GM21390 (cell line): ENCODE measurements at regions not wholly inside any gene's neighbourhood (a gene's known extent, or its start where the extent isn't known, plus 50 kb on each side); places are given as distances from the start of the nearest gene placed in this dataset.

Experiments used
- ATAC-seq: cut with Tn5 transposase; IDR thresholded peaks from one replicate; pipeline ENCODE4 v1.9.1; 2021; ENCODE audit not compliant: unreplicated experiment

DNA sequence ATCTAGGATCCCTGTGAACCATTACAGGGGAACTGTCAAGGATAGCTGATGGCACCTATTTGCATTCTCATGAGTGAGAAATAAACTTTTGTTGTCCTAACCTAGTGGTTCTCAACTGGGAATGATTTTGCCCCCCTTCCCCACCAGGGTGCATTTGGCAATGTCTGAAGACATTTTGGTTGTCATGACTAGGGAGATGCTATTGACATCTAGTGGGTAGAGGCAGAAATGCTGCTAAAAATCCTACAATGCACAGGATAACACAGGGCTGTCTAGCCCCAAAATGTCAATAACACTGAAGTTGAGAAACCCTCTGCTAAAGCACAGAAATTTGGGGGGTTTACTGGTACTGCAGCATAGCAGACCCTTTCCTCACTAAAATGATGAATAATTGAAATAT is 140.9 kb upstream of the SRRM4 start:
- ATAC-seq: no peak

DNA sequence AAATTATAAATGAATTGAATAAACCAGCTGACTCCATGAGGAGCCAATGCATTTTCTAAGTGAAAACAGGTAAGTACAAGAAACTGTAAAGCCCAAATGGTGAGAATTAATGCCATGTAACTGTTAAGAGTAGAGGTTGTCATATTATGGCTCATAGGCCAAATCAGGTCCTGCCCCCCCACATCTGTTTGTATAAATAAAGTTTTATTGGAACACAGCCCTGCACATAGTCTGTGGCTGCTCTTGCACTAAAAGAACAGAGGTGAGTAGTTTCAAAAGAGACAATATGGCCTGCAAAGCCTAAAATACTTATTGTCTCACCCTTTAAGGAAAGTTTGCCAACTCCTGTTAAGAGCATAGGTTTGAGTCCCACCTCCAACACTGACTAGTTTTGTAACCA is 140.5 kb upstream of the SRRM4 start:
- ATAC-seq: no peak

DNA sequence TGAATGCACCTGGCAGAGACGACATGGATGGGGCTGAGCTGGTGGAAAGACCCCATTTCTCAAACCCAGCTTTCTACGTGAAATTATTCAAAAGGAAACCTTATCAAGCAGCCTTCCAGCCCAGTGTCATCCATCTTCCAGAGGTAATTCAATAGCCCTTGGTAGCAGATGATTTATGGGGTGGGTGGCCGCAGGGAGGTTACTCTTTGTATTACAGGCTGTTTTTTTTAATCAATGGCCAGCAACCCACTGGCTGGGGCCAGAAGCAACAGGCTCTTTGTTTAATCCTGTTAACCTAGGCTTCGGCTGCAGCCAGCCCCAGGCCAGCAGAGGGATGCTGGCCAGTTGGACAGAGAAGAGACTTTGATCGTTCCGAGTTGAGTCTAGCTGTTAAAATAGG is 139.8 kb upstream of the SRRM4 start:
- ATAC-seq: no peak

DNA sequence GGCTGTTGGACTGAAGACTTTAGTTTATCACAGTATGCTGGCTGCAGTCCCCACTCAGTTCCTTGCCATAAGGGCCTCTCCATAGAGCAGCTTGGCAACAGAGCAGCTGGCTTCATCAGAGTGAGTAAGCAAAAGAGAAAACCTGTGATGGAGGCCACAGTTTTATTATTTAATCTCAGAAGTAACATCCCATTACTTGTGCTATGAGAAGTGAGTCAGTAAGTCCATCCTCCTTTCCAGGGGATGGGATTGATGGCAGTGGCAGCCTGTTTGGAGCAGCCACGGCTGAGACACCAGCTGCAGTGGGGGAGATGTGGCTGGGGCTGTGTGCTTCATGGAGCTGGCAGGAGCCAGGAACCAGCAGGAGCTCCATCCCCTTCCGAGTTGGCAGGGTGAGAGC is 138.5 kb upstream of the SRRM4 start:
- no peak for ATAC-seq

DNA sequence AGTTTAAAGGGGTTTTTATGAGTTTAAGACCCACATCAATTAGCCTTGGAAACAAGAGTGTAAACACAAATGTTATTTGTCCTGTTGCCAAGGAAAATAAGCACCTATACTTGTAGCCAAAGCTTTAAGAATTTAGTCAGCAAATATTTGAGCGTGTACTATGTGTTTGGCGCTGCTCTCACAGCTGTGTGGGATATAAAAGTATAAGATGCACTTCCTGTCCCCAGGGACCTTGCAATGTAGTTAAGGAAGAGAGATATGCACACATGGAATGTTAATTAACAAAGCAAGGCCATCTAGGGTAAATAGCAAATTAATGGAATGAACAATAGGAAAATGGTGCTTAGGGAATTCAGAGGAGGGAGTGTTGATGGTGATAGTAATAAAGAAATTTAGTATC is 134.9 kb upstream of the SRRM4 start:
- ATAC-seq: no peak

DNA sequence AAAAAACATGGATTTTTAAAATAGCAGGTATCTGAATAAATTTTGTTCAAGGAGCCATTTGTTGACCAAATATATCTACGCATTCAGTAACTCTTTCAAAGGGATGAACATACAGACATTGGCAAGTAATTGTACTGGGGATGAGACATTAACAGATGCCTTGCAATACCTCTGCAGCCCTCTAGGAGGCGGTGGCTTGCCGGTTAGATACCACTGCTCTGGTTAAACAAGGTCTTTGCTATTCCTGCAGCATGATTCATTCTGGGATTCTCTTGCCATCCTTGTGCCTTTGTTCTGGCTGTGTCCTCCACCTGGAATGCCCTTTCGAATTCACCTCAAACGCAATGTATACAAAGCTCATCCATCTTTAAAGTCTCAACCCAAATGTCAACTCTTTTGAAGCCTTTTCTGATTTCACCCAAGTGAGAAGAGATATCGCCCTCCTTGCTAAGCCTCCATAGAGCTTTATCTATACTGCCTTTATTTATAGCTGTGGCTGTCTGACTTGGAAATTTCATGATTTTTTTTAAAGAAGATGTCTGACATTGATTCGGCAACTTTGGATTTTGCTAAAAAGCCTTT is 131.0 kb upstream of the SRRM4 start:
- no peak for ATAC-seq

DNA sequence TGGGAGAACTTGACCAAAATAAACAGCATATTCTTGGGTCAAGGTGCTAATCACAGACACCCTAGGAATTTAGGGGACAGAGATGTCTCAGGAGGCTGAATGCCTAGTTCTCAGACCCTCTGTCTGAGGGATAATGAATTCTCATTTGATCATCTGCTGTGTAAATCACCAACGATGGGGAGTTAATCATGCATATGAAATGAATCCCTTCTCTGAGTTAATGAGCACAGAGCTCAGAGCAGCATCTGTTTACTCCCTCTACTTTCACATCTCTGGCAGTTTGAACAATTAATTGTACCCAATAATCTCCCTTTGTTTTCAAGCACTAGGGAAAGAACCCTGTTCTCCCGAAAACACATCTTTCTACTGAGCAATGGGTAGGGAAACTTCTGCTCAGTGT is 129.4 kb upstream of the SRRM4 start:
- no peak for ATAC-seq

DNA sequence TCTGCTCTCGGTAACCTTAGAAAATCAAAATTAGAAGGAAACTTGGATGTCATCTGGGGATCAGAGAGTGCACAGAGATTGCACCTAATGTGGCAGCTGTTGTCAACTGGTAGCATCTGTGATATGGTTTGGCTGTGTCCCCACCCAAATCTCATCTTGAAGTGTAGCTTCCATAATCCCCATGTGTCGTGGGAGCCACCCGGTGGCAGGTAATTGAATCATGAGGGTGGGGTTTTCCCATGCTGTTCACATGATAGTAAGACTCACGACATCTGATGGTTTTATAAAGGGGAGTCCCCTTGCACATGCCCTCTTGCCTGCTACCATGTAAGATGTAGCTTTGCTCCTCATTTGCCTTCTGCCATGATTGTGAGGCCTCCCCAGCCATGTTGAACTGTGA is 127.7 kb upstream of the SRRM4 start:
- ATAC-seq: no peak

DNA sequence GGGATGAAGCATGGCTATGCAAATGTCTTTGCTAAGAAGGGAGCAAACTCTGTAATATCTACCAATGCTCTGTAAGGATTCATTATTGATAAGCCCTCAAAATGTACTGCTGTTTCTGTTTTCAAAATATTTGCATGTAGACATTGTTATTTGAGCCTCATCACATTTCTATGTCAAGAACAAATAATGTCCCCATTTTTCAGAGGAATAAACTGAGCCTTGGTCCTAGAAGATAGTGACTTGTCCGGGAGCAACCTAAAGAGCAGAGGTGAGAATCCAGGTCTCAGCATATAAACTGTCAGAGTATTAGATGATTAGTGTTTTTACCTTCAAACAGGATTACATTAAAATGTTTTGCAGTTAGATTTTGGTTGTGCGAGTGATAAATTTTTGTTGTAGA is 125.5 kb upstream of the SRRM4 start:
- ATAC-seq: no peak

DNA sequence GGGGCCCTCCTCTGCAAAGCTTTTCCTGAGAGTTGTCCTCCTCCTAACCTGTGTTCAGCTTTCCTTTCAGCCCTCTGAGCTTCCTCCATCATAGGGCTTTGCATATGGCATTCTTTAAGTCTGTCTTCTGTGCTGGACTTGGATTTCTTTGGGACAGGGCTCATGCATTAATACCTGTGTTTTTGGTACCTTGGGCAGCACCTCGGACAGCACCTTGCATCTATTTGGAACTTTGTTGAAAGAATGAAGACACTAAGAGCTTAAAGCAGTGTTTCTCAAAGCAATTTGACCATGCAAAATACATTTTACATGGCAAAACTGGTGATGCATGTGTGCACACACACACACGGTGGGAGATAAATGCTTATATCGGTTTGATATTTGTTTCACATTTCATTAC is 115.0 kb upstream of the SRRM4 start:
- no peak for ATAC-seq

DNA sequence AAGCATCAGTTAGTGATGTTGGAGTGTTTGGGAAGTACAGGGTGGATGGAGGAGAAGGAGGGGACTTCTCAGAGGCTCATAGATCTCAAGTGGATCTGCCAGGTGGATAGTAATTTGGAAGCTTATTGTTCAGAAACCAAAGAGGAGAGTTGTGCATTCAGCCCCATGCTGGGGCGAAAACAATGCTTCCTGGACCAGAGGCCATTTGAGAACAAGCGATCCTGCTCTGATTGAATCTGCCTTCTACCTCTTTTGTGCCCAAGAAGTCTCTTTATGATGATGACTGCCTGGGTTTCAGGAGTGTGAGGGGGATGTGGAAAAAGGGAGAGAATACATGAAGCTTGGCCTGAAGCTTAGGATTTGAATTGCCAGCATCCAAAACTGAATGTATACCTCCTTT is 110.8 kb upstream of the SRRM4 start:
- ATAC-seq: no peak

DNA sequence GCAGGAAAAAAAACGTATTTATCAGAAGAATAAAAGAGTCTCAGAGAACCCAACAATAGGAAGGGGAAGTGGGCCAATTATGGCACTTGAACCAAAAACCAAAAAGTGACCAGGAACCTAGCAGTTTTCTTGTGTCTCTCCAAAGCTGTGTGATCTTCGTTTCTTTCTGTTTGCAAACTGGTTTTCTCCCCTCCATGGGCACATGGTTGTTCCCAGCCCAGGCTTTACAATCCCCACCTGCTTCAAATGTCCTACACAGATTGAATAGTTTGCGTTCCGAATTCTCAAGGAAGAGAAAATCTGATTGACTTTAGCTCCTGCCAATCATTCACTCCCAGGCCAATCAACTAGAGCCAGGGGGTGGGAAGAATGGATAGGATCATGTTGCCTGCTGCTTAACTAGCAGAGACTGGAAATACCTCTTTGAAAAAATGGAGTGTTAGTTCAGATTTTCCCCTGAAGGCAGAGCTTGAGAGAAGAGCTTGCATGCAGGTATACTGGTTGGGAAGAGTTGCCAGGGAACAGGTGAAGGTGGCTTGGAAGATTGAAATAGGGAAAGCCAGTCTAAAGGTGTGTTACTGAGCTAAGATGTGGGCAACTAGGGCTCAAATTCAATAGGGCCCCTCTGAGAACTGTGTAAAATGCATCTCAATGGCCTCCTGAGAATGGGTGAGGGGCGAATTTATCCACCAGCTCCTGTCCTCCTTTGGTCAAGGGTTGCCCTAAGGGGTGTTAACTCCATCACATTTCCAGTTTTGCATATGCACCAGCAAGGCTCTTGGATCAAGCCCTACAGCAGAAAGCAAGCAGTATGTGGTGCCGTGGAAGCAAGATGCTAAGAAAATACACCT is 106.4 kb upstream of the SRRM4 start:
- ATAC-seq: no peak

DNA sequence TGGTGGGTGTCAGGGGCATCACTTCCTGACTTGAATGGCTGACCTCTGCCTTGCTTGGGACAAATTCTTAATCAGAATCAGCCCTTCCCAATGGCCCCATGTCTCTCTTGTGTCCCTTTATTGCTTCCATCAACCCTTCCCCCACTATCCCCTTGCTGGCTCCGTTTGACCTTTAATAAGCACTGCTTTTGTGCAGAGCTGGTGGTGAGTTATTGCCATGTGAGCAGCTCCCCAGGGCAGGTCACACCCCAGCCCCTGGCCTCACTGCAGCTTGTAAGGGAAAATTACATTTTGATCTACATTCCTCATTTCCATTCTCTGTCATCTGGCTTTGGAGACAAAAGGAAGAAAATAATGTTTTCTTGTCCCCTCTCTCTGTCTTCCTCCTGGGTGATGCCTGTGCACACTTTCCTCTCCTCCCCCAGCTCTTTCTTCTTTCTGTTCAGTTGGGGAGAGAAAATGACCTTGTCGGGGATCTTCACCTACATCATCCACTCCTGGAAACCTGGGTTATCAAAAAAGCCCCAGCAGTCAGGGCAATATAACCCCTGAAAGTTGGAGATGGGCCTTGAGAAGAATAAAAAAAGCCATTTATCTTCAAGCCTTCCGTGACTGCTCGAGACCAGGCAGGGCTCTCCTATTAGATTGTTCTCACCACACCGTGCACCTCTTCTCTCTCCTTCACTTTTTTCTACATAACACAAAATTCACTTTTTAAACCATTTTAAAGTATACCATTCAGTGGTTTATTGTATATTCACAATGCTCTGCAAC is 100.4 kb upstream of the SRRM4 start:
- no peak for ATAC-seq

DNA sequence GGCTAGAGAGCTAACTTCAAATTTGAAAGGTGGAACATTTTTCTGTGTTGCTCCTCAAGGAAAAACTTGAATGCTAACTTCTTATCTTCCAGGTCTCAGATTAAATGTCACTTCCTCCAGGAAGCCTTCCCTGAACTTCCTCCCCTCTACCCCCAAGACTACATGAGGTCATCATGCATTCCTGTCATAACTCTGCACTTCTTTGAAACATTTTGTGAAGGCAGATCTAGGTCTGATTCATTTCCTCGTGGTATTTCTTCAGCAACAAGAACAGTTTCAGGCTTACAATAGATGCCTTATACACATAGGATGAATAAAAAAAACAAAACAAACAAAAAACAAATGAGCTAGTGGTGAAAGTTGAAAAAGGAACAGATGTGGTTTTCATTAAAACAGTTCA is 97.1 kb upstream of the SRRM4 start:
- ATAC-seq: no peak

DNA sequence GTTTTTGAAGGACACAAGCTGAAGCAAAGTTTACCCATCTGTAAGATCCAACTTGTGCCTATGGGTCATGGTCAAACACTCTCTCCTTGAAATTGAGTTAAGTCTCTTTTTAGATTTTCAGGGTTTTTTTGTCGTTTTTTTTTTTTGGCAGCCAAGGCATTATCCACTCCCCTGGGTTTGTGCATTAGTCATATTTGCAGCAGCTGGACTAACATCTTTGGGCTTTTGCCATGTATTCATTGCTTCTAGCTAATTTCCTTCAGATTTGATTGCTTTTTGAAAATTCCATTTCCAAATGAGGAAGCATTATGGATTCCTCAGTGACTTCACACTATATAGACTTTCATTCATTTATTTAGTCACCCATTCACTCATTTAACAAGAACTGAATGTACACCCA is 80.3 kb upstream of the SRRM4 start:
- ATAC-seq: no peak

DNA sequence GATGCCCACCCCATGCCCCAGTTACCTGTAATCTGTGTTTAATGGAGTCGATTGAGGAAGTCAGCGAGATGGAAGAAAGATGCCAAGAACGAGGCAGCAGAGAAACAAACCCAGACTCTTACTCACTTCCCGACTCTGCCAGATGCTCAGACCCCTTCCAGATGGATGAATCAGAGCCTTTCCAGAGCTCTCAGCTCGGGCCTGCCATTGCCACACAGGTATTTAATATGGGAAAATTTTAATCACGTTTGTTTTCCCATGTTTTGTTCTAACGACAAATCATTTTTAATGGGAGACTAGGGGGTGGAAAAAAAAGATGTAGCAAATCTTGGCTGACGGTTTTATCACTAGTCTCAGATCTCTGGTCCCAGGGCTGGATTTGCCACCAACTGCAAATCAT is 72.5 kb upstream of the SRRM4 start:
- no peak for ATAC-seq

DNA sequence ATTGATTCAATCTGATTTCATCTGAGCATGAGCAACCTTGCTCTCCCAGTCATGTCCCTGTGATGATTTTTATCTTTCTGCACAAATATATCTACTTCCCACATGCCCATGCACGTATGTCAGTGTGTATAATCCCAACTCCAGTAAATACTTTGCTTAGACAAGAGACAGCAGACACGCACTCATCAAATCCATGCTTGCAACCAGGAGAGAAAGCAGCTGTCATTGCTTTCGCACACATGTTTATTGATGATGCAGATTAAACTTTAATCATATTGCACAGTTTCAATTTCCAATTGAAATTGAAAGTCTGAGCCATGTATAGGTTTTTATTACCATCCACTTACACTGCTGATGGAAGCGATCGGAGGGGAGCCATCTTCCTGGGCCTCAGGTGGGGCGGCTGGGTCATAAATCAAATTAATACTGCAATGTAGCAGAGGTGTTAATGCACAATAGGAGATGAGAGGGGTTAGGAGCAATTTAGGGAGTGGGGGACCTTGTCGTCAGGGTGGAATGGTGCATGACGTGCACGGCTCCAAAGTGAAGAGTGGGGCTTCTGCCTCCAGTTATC is 68.6 kb upstream of the SRRM4 start:
- ATAC-seq: no peak

DNA sequence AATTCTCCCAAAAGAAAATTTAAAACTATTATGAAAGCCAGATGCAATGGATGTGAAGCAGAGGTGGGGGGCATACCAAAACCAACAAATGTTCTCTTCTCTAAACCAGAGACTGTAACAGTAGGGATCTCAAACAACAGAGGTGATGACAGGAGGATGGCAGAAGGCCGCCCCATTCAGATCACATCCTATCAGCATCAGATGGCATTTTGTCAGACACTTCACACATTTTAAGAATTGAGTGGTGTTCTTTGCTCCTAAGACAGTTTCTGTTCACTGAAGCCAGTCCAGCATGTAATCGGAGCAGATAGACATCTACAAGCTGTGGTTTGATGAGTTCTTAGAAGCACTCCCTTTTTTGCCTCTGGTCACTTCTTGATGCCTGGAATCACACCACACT is 59.6 kb upstream of the SRRM4 start:
- no peak for ATAC-seq

DNA sequence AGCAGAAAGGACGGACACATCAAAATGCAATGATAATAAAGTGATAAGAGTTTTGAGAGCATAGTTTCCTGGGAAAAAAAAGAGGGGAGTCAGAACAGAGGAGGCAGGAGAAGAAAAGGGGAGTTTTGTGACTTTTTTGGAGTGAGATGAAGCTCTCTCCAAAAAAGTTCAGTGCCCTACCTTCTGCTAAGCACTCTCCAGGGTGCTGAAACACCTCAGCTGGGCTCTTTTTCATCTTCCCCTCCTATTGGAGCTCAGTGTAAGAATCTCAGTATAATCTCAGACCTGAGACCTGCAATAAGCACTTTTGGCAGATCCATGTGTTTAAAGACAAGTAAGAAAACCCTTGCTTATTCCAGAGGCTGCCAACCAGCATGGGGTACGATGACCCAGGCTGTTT is 58.9 kb upstream of the SRRM4 start:
- no peak for ATAC-seq

DNA sequence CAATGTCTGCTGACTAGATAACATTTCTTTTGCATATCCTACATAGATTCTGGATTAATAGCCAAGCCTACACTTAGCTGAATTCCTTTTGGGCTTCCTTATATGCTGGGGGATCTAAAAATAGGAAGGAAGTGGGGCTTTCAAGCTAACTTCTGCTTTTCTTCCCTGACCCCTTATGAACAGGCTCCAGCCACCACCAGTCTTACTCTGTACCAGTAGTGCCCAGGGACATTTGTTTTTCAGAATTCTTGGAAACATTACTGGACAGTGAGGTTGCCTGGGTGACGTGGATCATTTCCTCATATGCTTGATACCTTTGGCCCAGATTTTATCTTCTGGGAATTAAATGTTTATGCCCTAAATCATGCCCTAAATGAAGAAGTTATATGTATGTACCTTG is 55.9 kb upstream of the SRRM4 start:
- ATAC-seq: no peak

DNA sequence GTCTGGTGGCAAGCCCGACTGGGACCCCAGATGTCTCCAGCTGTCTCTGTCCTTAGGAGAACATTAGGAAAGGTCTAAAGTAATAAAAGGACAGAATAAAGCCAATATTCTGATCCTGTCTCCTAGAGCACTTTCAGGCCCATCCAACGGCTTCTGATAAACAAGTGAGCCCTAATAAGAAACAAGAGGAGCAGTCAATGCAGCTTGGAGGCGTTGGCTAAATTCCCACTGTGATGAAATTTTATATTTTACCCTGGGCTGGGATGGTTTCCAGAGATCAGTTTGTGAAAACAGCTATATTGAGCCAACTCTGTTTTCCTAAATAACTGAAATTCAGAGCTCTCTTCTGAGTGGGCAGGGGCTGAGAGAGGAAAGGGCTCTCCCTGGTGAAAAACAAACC is 55.5 kb upstream of the SRRM4 start:
- no peak for ATAC-seq
